Neutrophil (primary cell): ENCODE measurements at regions not wholly inside any gene's neighbourhood (a gene's known extent, or its start where the extent isn't known, plus 50 kb on each side); places are given as distances from the start of the nearest gene placed in this dataset.
"Not testable (repeated sequence)": the region's sequence is repeated elsewhere in the genome, so short reads cannot be mapped to it uniquely, and the experiment has no call there.

Source experiments
- H3K27ac ChIP-seq: fragments of 200-600 bp; sonication (generic); 2 replicates; pipeline ENCODE4 v1.5.1; 2016; ENCODE audit warnings: mild to moderate bottlenecking, moderate library complexity
- H3K27me3 ChIP-seq: fragments of 200-600 bp; sonication (generic); 2 replicates; pipeline ENCODE4 v1.6.0; 2016; ENCODE audit warnings: mild to moderate bottlenecking
- H3K36me3 ChIP-seq: fragments of 200-600 bp; sonication (generic); 2 replicates; pipeline ENCODE4 v1.5.1; 2017
- H3K4me1 ChIP-seq, 2 experiments: fragments of 200-600 bp in 1 of 2; sonication (generic) in 1 of 2; 1 replicate in 1 of 2; 2 replicates in 1 of 2; pipeline versions ENCODE4 v1.5.1 to v1.6.1; 2013 to 2016; ENCODE audit warnings: low read depth in 1 of 2, low read length in 1 of 2, mild to moderate bottlenecking in 1 of 2, moderate library complexity in 1 of 2; ENCODE audit not compliant: control insufficient read depth in 1 of 2, insufficient read depth in 1 of 2
- H3K4me3 ChIP-seq, 2 experiments: fragments of 200-600 bp in 1 of 2; sonication (generic) in 1 of 2; 1 replicate in 1 of 2; 2 replicates in 1 of 2; pipeline ENCODE4 v1.5.1; 2013 to 2016; ENCODE audit warnings: low read depth in 1 of 2, low read length in 1 of 2, mild to moderate bottlenecking in 1 of 2, moderate library complexity in 1 of 2
- H3K9me3 ChIP-seq: fragments of 200-600 bp; sonication (generic); 2 replicates; pipeline ENCODE4 v1.5.1; 2016
- TF ChIP-seq, protein P1 (sequence below): fragments of 200-600 bp; sonication (generic); IDR thresholded peaks from 2 replicates; pipeline ENCODE4 v1.5.1; 2016; ENCODE audit warnings: antibody characterized with exemption

DNA sequence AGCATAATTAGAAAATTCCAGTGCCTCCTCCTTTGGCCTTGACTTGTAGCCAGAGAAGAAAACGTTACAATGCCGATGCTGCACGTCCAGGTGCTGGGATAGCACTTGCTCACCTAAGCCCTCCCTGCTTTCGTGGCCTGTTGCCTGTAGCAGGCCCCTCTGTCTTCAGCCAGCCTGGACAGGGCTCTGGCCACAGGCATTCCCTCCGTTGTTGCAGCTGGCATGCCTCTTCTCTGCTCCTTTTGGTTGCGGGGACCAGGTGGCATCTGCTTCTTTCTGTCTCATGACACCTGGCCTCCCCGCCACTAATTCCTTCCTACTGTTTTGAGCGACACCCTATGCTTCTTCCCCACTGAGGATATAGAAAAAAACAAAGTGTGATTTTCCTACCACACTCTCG, 54.6 kb upstream of the MORC3 start:
- Histone ChIP-seq H3K27me3 (no peaks in the 10 kb centered on the region), H3K4me3 (no peak overlapping the region), H3K4me1 (peaks cover under 1 to 3% of the 10 kb centered on the region in 2 experiments), H3K9me3 (no peaks in the 10 kb centered on the region), H3K36me3 (peaks cover 92% of the 10 kb centered on the region), H3K27ac (no peak overlapping the region)
- TF ChIP-seq, protein P1, sequence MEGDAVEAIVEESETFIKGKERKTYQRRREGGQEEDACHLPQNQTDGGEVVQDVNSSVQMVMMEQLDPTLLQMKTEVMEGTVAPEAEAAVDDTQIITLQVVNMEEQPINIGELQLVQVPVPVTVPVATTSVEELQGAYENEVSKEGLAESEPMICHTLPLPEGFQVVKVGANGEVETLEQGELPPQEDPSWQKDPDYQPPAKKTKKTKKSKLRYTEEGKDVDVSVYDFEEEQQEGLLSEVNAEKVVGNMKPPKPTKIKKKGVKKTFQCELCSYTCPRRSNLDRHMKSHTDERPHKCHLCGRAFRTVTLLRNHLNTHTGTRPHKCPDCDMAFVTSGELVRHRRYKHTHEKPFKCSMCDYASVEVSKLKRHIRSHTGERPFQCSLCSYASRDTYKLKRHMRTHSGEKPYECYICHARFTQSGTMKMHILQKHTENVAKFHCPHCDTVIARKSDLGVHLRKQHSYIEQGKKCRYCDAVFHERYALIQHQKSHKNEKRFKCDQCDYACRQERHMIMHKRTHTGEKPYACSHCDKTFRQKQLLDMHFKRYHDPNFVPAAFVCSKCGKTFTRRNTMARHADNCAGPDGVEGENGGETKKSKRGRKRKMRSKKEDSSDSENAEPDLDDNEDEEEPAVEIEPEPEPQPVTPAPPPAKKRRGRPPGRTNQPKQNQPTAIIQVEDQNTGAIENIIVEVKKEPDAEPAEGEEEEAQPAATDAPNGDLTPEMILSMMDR: no peak

DNA sequence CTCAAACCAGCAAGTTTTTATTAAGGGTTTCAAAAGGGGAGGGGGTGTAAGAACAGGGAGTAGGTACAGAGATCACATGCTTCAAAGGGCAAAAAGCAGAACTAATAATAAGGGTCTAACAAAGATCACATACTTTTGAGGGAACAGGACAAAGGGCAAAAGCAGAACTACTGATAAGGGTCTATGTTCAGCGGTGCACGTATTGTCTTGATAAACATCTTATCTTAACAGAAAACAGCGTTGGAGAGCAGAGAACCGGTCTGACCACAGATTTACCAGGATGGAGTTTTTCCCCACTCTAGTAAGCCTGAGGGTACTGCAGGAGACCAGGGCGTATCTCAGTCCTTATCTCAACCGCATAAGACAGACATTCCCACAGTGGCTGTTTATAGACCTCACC, 52.2 kb upstream of the MORC3 start:
- not testable (repeated sequence) for H3K27me3 ChIP-seq, H3K4me1 ChIP-seq, H3K9me3 ChIP-seq, H3K27ac ChIP-seq, H3K4me3 ChIP-seq
- H3K36me3 ChIP-seq: peaks cover 95% of the 10 kb centered on the region

DNA sequence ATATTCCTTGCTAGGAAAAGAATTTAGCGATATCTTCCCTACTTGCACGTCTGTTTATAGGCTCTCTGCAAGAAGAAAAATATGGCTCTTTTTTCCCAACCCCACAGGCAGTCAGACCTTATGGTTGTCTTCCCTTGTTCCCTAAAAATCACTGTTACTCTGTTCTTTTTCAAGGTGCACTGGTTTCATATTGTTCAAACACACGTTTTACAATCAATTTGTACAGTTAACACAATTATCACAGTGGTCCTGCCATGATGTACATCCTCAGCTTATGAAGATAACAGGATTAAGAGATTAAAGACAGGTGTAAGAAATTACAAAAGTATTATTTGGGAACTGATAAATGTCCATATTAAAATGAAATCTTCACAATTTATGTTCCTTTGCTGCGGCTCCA, 51.7 kb upstream of the MORC3 start:
- peaks cover 96% of the 10 kb centered on the region for H3K36me3 ChIP-seq
- H3K4me3 ChIP-seq, H3K27ac ChIP-seq, H3K27me3 ChIP-seq, H3K9me3 ChIP-seq, H3K4me1 ChIP-seq: not testable (repeated sequence)
